ENCODE measurements at regions not wholly inside any gene's neighbourhood (a gene's known extent, or its start where the extent isn't known, plus 50 kb on each side); places are given as distances from the start of the nearest gene placed in this dataset.
"Not testable (repeated sequence)": the region's sequence is repeated elsewhere in the genome, so short reads cannot be mapped to it uniquely, and the experiment has no call there.

- H3K27ac ChIP-seq = no peak overlapping the region
- TF ChIP-seq, protein P1, sequence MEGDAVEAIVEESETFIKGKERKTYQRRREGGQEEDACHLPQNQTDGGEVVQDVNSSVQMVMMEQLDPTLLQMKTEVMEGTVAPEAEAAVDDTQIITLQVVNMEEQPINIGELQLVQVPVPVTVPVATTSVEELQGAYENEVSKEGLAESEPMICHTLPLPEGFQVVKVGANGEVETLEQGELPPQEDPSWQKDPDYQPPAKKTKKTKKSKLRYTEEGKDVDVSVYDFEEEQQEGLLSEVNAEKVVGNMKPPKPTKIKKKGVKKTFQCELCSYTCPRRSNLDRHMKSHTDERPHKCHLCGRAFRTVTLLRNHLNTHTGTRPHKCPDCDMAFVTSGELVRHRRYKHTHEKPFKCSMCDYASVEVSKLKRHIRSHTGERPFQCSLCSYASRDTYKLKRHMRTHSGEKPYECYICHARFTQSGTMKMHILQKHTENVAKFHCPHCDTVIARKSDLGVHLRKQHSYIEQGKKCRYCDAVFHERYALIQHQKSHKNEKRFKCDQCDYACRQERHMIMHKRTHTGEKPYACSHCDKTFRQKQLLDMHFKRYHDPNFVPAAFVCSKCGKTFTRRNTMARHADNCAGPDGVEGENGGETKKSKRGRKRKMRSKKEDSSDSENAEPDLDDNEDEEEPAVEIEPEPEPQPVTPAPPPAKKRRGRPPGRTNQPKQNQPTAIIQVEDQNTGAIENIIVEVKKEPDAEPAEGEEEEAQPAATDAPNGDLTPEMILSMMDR (IDR thresholded peaks at IDR 0.05) = peak; percentile 43; the same call in 1 of the 2 replicates
- TF ChIP-seq ZFX (IDR thresholded peaks at IDR 0.05; ENCODE audit: borderline replicate concordance) = no peak
These were observed 206.5 kb upstream of the PRKCQ start for GRCh38 chr10:6786579-6787031.

GRCh38 chr10:6784429-6784828 is 204.4 kb upstream of the PRKCQ start:
- H3K27ac ChIP-seq = not testable (repeated sequence)

DNA sequence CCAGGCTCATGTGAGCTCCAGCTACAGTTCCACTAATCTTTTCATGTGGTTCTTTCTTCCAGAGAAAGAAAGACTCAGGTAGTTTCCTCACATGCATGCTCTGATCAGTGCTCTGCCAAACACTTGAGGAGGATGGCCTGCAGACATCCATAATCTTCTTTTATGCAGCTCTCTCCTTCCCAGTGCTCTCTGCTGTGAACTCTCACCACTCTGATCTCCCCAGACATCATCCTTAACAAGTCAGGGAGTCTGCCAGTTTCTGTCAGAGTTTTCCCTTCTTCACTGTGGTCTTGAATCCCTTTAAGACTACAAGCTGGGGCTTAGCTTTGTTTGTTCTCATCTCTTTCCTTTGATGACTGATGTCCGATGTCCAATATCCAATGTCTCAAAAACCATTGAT is 203.4 kb upstream of the PRKCQ start:
- TF ChIP-seq, protein P1 (IDR thresholded peaks at IDR 0.05) = no peak
- TF ChIP-seq ZFX (IDR thresholded peaks at IDR 0.05; ENCODE audit: borderline replicate concordance) = no peak
- H3K27ac ChIP-seq = no peak overlapping the region

DNA sequence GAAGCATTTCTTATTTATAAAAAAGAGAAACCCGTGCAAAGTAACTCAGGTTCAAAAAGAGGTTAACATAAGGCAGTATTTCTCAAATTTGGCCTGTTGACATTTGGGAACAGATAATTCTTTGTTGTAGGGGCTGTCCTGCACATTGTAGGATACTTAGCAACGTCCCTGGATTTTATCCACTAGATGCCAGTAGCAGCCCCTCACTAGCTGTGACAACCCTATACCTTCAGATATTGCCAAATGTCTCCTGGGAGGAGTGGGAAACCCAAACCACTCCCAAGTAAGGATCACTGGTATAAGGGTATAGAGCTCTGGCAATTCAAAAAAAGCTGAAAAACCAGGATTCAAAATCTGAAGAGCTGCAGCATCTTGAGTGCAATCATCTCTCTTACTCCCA is 202.3 kb upstream of the PRKCQ start:
- no peak overlapping the region for H3K27ac ChIP-seq
- TF ChIP-seq ZFX (IDR thresholded peaks at IDR 0.05; ENCODE audit: borderline replicate concordance) = no peak
- TF ChIP-seq, protein P1 (IDR thresholded peaks at IDR 0.05) = no peak

- no peak for TF ChIP-seq ZFX (IDR thresholded peaks at IDR 0.05; ENCODE audit: borderline replicate concordance)
- TF ChIP-seq, protein P1 (IDR thresholded peaks at IDR 0.05) = no peak
- no peak overlapping the region for H3K27ac ChIP-seq
These were observed 201.2 kb upstream of the PRKCQ start for GRCh38 chr10:6781133-6781770.

GRCh38 chr10:6780008-6780677 is 200.1 kb upstream of the PRKCQ start:
- no peak overlapping the region for H3K27ac ChIP-seq
- TF ChIP-seq, protein P1 (IDR thresholded peaks at IDR 0.05) = no peak
- TF ChIP-seq ZFX (IDR thresholded peaks at IDR 0.05; ENCODE audit: borderline replicate concordance) = no peak

DNA sequence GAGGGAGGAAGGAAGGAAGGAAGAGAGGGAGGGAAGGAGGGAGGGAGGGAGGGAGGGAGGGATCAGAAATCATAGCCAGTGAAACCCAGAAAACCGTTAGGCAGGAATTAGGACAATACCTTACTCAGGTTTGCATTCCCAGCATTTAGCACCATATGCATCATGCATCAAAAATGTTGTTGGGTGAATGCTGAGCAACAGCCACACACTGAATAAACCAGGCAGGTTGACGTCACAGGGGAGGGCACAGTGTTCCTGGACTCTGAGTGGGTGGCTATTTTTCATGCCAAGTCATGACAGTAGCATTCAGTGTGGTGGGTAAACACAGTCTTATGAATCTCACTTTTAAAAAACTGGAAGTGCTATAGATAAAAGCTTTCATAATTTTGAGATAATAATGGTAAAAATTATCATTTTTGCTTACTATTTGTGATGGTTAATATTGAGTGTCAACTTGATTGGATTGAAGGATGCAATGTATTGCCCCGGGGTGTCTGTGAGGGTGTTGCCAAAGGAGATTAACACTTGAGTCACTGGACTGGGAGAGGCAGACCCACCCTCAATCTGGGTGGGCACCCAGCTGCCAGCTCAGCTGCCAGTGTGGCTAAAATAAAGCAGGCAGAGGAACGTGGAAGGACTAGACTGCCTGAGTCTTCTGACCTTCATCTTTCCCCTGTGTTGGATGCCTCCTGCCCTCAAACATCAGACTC is 199.1 kb upstream of the PRKCQ start:
- no peak overlapping the region for H3K27ac ChIP-seq
- no peak for TF ChIP-seq ZFX (IDR thresholded peaks at IDR 0.05; ENCODE audit: borderline replicate concordance)
- TF ChIP-seq, protein P1 (IDR thresholded peaks at IDR 0.05) = no peak
